ENCODE measurements at regions not wholly inside any gene's neighbourhood (a gene's known extent, or its start where the extent isn't known, plus 50 kb on each side); places are given as distances from the start of the nearest gene placed in this dataset.

DNA sequence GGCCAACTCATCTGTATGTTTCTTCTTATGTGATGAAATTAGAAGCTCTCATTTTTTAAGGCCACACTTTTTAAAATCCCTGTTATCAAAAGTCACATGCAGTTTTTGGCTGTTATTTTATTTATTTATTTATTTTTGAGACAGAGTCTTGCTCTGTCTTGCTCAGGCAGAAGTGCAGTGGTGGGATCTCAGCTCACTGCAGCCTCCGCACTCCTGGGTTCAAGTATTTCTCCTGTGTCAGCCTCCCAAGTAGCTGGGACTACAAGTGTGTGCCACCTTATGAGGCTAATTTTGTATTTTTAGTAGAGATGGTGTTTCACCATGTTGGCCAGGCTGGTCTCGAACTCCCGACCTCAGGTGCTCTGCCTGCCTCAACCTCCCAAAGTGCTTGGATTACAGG, 1434.5 kb downstream of the LRFN5 start:
- Histone ChIP-seq H3K4me1 (ENCODE audit: insufficient read depth, low read length, poor library complexity, severe bottlenecking) (no peaks in the 10 kb centered on the region), H3K36me3 (ENCODE audit: insufficient read depth, low read length, poor library complexity, severe bottlenecking) (no peaks in the 10 kb centered on the region), H3K4me3 (ENCODE audit: low read depth, low read length, poor library complexity, severe bottlenecking) (no peak overlapping the region), H3K9me3 (ENCODE audit: low read depth, low read length, poor library complexity, severe bottlenecking) (no peaks in the 10 kb centered on the region), H3K27me3 (replicated peaks; ENCODE audit: insufficient read depth, low read depth, low read length, poor library complexity) (no peaks in the 10 kb centered on the region), H3K27ac (ENCODE audit: low read depth, low read length, poor library complexity, severe bottlenecking) (no peak overlapping the region)
- intact Hi-C loops (cut with micrococcal nuclease; ENCODE audit: unreplicated experiment), result no loop called here
- ChIA-PET CTCF (no interaction called here), POLR2A (ENCODE audit: low non-redundant PET) (no interaction called here)
- TF ChIP-seq, protein P1, sequence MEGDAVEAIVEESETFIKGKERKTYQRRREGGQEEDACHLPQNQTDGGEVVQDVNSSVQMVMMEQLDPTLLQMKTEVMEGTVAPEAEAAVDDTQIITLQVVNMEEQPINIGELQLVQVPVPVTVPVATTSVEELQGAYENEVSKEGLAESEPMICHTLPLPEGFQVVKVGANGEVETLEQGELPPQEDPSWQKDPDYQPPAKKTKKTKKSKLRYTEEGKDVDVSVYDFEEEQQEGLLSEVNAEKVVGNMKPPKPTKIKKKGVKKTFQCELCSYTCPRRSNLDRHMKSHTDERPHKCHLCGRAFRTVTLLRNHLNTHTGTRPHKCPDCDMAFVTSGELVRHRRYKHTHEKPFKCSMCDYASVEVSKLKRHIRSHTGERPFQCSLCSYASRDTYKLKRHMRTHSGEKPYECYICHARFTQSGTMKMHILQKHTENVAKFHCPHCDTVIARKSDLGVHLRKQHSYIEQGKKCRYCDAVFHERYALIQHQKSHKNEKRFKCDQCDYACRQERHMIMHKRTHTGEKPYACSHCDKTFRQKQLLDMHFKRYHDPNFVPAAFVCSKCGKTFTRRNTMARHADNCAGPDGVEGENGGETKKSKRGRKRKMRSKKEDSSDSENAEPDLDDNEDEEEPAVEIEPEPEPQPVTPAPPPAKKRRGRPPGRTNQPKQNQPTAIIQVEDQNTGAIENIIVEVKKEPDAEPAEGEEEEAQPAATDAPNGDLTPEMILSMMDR (conservative IDR thresholded peaks at IDR 0.05; ENCODE audit: low read depth, low read length), result no peak
- TF ChIP-seq EZH2 (IDR thresholded peaks at IDR 0.05; ENCODE audit: borderline replicate concordance, low read depth, low read length, poor library complexity, severe bottlenecking), result no peak
- BruUV-seq (replicated peaks), result no TSS peak
- no peak for DNase-seq (ENCODE audit: low spot score)

DNA sequence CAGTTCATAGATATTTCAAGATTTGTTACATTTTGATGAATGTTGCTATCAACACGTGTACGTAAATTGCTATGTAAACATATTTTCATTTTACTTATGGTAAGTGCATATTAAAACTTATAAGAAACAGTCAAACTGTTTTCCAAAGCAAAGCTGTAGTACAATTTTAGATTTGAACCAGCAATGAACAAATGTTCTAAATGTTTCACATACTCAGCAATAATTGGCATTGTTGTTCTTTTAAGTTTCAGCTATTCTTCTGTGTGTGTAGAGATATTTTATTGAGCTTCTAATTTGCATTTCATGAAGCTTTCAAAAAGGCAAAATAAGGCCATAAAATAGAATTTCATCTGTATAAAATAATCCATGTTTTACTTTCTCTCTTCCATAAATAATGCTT, 1433.2 kb downstream of the LRFN5 start:
- POLR2A ChIA-PET (ENCODE audit: low non-redundant PET), result no interaction called here
- TF ChIP-seq, protein P1 (conservative IDR thresholded peaks at IDR 0.05; ENCODE audit: low read depth, low read length), result no peak
- no peak for TF ChIP-seq EZH2 (IDR thresholded peaks at IDR 0.05; ENCODE audit: borderline replicate concordance, low read depth, low read length, poor library complexity, severe bottlenecking)
- CTCF ChIA-PET, result no interaction called here
- Histone ChIP-seq H3K27ac (ENCODE audit: low read depth, low read length, poor library complexity, severe bottlenecking) (no peak overlapping the region), H3K4me1 (ENCODE audit: insufficient read depth, low read length, poor library complexity, severe bottlenecking) (no peaks in the 10 kb centered on the region), H3K36me3 (ENCODE audit: insufficient read depth, low read length, poor library complexity, severe bottlenecking) (no peaks in the 10 kb centered on the region), H3K4me3 (ENCODE audit: low read depth, low read length, poor library complexity, severe bottlenecking) (no peak overlapping the region), H3K9me3 (ENCODE audit: low read depth, low read length, poor library complexity, severe bottlenecking) (no peaks in the 10 kb centered on the region), H3K27me3 (replicated peaks; ENCODE audit: insufficient read depth, low read depth, low read length, poor library complexity) (no peaks in the 10 kb centered on the region)
- DNase-seq (ENCODE audit: low spot score), result no peak
- no TSS peak for BruUV-seq (replicated peaks)
- intact Hi-C loops (cut with micrococcal nuclease; ENCODE audit: unreplicated experiment), result no loop called here

GRCh38 chr14:43031598-43031997, 1424.9 kb downstream of the LRFN5 start:
- no TSS peak for BruUV-seq (replicated peaks)
- ChIA-PET CTCF (no interaction called here), POLR2A (ENCODE audit: low non-redundant PET) (no interaction called here)
- no peak overlapping the region for H3K27ac ChIP-seq (ENCODE audit: low read depth, low read length, poor library complexity, severe bottlenecking)
- no peaks in the 10 kb centered on the region for H3K36me3 ChIP-seq (ENCODE audit: insufficient read depth, low read length, poor library complexity, severe bottlenecking)
- no peaks in the 10 kb centered on the region for H3K27me3 ChIP-seq (replicated peaks; ENCODE audit: insufficient read depth, low read depth, low read length, poor library complexity)
- DNase-seq (ENCODE audit: low spot score), result no peak
- TF ChIP-seq, protein P1 (conservative IDR thresholded peaks at IDR 0.05; ENCODE audit: low read depth, low read length), result no peak
- no peak for TF ChIP-seq EZH2 (IDR thresholded peaks at IDR 0.05; ENCODE audit: borderline replicate concordance, low read depth, low read length, poor library complexity, severe bottlenecking)
- H3K9me3 ChIP-seq (ENCODE audit: low read depth, low read length, poor library complexity, severe bottlenecking), result no peaks in the 10 kb centered on the region
- H3K4me1 ChIP-seq (ENCODE audit: insufficient read depth, low read length, poor library complexity, severe bottlenecking), result no peaks in the 10 kb centered on the region
- intact Hi-C loops (cut with micrococcal nuclease; ENCODE audit: unreplicated experiment), result no loop called here
- no peak overlapping the region for H3K4me3 ChIP-seq (ENCODE audit: low read depth, low read length, poor library complexity, severe bottlenecking)
